SK-N-SH (cell line): ENCODE measurements at regions not wholly inside any gene's neighbourhood (a gene's known extent, or its start where the extent isn't known, plus 50 kb on each side); places are given as distances from the start of the nearest gene placed in this dataset.

ENCODE experiments used
- CTCF ChIA-PET: fragments of 300-600, 350-600 bp; formaldehyde crosslinking; extraction: SDS; loops from one replicate; lab custom pipeline; 2021; lab: Yijun Ruan, JAX
- POLR2A ChIA-PET: fragments of 350-600 bp; sonication (Branson Sonifier 250); formaldehyde crosslinking; extraction: SDS; loops from one replicate; lab custom pipeline; 2020; ENCODE audit warnings: antibody characterized with exemption, inconsistent platforms; lab: Yijun Ruan, JAX
- DNase-seq: peaks from one replicate; pipeline ENCODE4 v3.0.0; 2012
- H2AFZ ChIP-seq: fragments of 200-600 bp; sonication (generic); 2 replicates; pipeline ENCODE4 v1.8.1; 2016; ENCODE audit warnings: antibody characterized with exemption, mild to moderate bottlenecking, low read depth
- H3F3A ChIP-seq: fragments of 200-600 bp; sonication (generic); replicated peaks from 2 replicates; pipeline ENCODE3; 2016; ENCODE audit warnings: antibody characterized with exemption, mild to moderate bottlenecking; ENCODE audit not compliant: insufficient read depth
- H3K27ac ChIP-seq, 2 experiments: fragments of 200-500 bp in 1 of 2; fragments of 200-600 bp in 1 of 2; sonication (Bioruptor generic) in 1 of 2; sonication (generic), shearing (Covaris generic) in 1 of 2; 2 replicates each; pipeline versions ENCODE4 v1.5.1 to v1.6.1; 2014 to 2016; ENCODE audit warnings: low read depth in 2 of 2, inconsistent platforms in 1 of 2, low read length in 1 of 2, mild to moderate bottlenecking in 1 of 2, mixed read lengths in 1 of 2
- H3K27me3 ChIP-seq: fragments of 200-600 bp; sonication (generic), shearing (Covaris generic); 2 replicates; pipeline ENCODE4 v1.6.1; 2016; ENCODE audit warnings: mixed run types; ENCODE audit not compliant: insufficient read depth
- H3K36me3 ChIP-seq, 2 experiments: fragments of 200-500 bp in 1 of 2; fragments of 200-600 bp in 1 of 2; sonication (Bioruptor generic) in 1 of 2; sonication (generic) in 1 of 2; replicated peaks in 1 of 2; 2 replicates each; pipeline versions ENCODE3 to v1.5.1; 2014 to 2016; ENCODE audit warnings: low read length in 1 of 2, mild to moderate bottlenecking in 1 of 2; ENCODE audit not compliant: insufficient read depth in 2 of 2, control insufficient read depth in 1 of 2
- H3K4me1 ChIP-seq, 2 experiments: fragments of 200-500 bp in 1 of 2; fragments of 200-600 bp in 1 of 2; sonication (Bioruptor generic) in 1 of 2; sonication (generic), shearing (Covaris generic) in 1 of 2; 2 replicates each; pipeline versions ENCODE4 v1.5.1 to v1.6.1; 2014 to 2016; ENCODE audit warnings: low read depth in 1 of 2, low read length in 1 of 2, mixed run types in 1 of 2; ENCODE audit not compliant: insufficient read depth in 2 of 2, control insufficient read depth in 1 of 2
- H3K4me2 ChIP-seq: fragments of 200-600 bp; sonication (generic), shearing (Covaris generic); 2 replicates; pipeline ENCODE4 v1.6.1; 2017; ENCODE audit warnings: mixed run types
- H3K4me3 ChIP-seq, 2 experiments: fragments of 200-500 bp in 1 of 2; fragments of 200-600 bp in 1 of 2; sonication (Bioruptor generic) in 1 of 2; sonication (generic), shearing (Covaris generic) in 1 of 2; 2 replicates each; pipeline versions ENCODE4 v1.5.1 to v1.8.1; 2014 to 2016; ENCODE audit warnings: low read depth in 2 of 2, inconsistent platforms in 1 of 2, low read length in 1 of 2, mild to moderate bottlenecking in 1 of 2, mixed read lengths in 1 of 2, moderate library complexity in 1 of 2
- H3K79me2 ChIP-seq: fragments of 200-600 bp; sonication (generic); 2 replicates; pipeline ENCODE4 v1.8.1; 2017; ENCODE audit warnings: mild to moderate bottlenecking; ENCODE audit not compliant: insufficient read depth
- H3K9ac ChIP-seq: fragments of 200-600 bp; sonication (generic); 2 replicates; pipeline ENCODE4 v1.6.1; 2017; ENCODE audit warnings: mixed run types
- H3K9me2 ChIP-seq: fragments of 200-600 bp; sonication (generic); 2 replicates; pipeline ENCODE4 v1.6.1; 2017; ENCODE audit warnings: mixed run types
- H3K9me3 ChIP-seq: fragments of 200-600 bp; sonication (generic); 2 replicates; pipeline ENCODE4 v1.6.1; 2017; ENCODE audit warnings: mixed run types, mild to moderate bottlenecking, moderate library complexity
- H4K20me1 ChIP-seq: fragments of 200-600 bp; sonication (generic); 2 replicates; pipeline ENCODE4 v1.6.1; 2017; ENCODE audit warnings: mild to moderate bottlenecking, mixed run types; ENCODE audit not compliant: insufficient read depth
- EZH2phosphoT487 ChIP-seq: fragments of 200-600 bp; sonication (generic); IDR thresholded peaks from 2 replicates; pipeline ENCODE4 v1.6.1; 2017; ENCODE audit warnings: low read depth, mixed run types, mild to moderate bottlenecking, antibody characterized with exemption, moderate library complexity, borderline replicate concordance
- FOXJ3 ChIP-seq: sonication (generic); formaldehyde crosslinking; IDR thresholded peaks from 2 replicates; pipeline ENCODE4 v1.5.1; 2020; ENCODE audit warnings: mild to moderate bottlenecking, missing genetic modification reagents
- GABPA ChIP-seq: IDR thresholded peaks from 2 replicates; pipeline ENCODE4 v1.4.0; 2012; ENCODE audit warnings: low read depth, mild to moderate bottlenecking
- GATA2 ChIP-seq: sonication (generic); formaldehyde crosslinking; IDR thresholded peaks from 2 replicates; pipeline ENCODE4 v1.5.0; 2020; ENCODE audit warnings: mild to moderate bottlenecking, missing genetic modification reagents
- IRF3 ChIP-seq: fragments of 150-350 bp; IDR thresholded peaks from 2 replicates; pipeline ENCODE4 v1.6.1; 2016; ENCODE audit warnings: mild to moderate bottlenecking, low read depth, low read length
- MAX ChIP-seq: IDR thresholded peaks from 2 replicates; pipeline ENCODE4 v1.4.0; 2012; ENCODE audit warnings: low read depth
- MEF2A ChIP-seq: IDR thresholded peaks from 2 replicates; pipeline ENCODE4 v1.4.0; 2012; ENCODE audit warnings: low read depth, borderline replicate concordance
- PBX3 ChIP-seq: IDR thresholded peaks from 2 replicates; pipeline ENCODE4; 2012
- REST ChIP-seq: IDR thresholded peaks from 2 replicates; pipeline ENCODE4 v1.6.1; 2012; ENCODE audit warnings: mild to moderate bottlenecking, low read depth, low read length, moderate library complexity
- RFX5 ChIP-seq: IDR thresholded peaks from 2 replicates; pipeline ENCODE4 v1.6.1; 2012; ENCODE audit warnings: mild to moderate bottlenecking, improper control_type of control experiment, low read length
- TCF12 ChIP-seq: IDR thresholded peaks from 2 replicates; pipeline ENCODE4 v1.4.0; 2012
- WGBS: methylation state at CpG from one replicate; pipeline ENCODE4 v1.1.6; 2017; ENCODE audit warnings: low lambda C conversion rate; 5-methylcytosine and 5-hydroxymethylcytosine counted together

- Histone ChIP-seq H3K9me3 (no peaks in the 10 kb centered on the region), H2AFZ (no peak overlapping the region), H3K27ac (no peak overlapping the region), H3K9ac (no peak overlapping the region), H3K4me1 (peaks cover 0 to 17% of the 10 kb centered on the region in 2 experiments; a peak in 1 of 4 replicates), H3K79me2 (no peaks in the 10 kb centered on the region), H4K20me1 (no peaks in the 10 kb centered on the region), H3K4me3 (no peak overlapping the region), H3F3A (no peaks in the 10 kb centered on the region), H3K4me2 (no peak overlapping the region), H3K9me2 (no peaks in the 10 kb centered on the region), H3K27me3 (no peaks in the 10 kb centered on the region), H3K36me3 (no peaks in the 10 kb centered on the region)
- TF ChIP-seq PBX3 (no peak), GABPA (no peak), TCF12 (no peak), EZH2phosphoT487 (no peak), REST (no peak), IRF3 (no peak), MAX (no peak), FOXJ3 (CRISPR knock-in tag) (no peak)
- ChIA-PET POLR2A (no interaction called here), CTCF (interaction anchor here (0.9 to 2.7 kb wide), 3 partner anchors 14 to 23 kb away, joined by 3 to 14 read pairs (median 3); no protein-coding TSS in a partner anchor)
- 23% methylated on average over 12 of the region's 12 CpGs for WGBS
- DNase-seq = no peak
Measured at GRCh38 chr18:8501044-8501443, 108.2 kb upstream of the RAB12 start.

GRCh38 chr18:8503248-8503647, 106.0 kb upstream of the RAB12 start:
- WGBS = 19% methylated on average over 1 of the region's 1 CpG
- CTCF ChIA-PET = interaction anchor here (0.9 kb wide), 1 partner anchor 714 kb away, joined by 4 read pairs; no protein-coding TSS in a partner anchor
- H3K9ac ChIP-seq = no peak overlapping the region

More at GRCh38 chr18:8503248-8503647, 106.0 kb upstream of the RAB12 start:
- H3K79me2 ChIP-seq = no peaks in the 10 kb centered on the region
- no peak for TF ChIP-seq GATA2
- no peak for TF ChIP-seq PBX3
- TF ChIP-seq MEF2A = no peak
- no peak for TF ChIP-seq RFX5
- TF ChIP-seq, all 33 proteins: peak for 0
- H4K20me1 ChIP-seq = no peaks in the 10 kb centered on the region
- H3K36me3 ChIP-seq = no peaks in the 10 kb centered on the region
- no peak overlapping the region for H3K4me3 ChIP-seq
- no peaks in the 10 kb centered on the region for H3K9me2 ChIP-seq
- H3K4me1 ChIP-seq = peaks cover 0 to 17% of the 10 kb centered on the region in 2 experiments; a peak in 1 of 4 replicates
- no peak for DNase-seq
- H3K27me3 ChIP-seq = no peaks in the 10 kb centered on the region
- H3K27ac ChIP-seq = no peak overlapping the region
- H3K9me3 ChIP-seq = no peaks in the 10 kb centered on the region
- H2AFZ ChIP-seq = no peak overlapping the region
- POLR2A ChIA-PET = no interaction called here
- no peaks in the 10 kb centered on the region for H3F3A ChIP-seq
- H3K4me2 ChIP-seq = no peak overlapping the region
